GM23338 (cell line): ENCODE measurements at regions not wholly inside any gene's neighbourhood (a gene's known extent, or its start where the extent isn't known, plus 50 kb on each side); places are given as distances from the start of the nearest gene placed in this dataset.

Source experiments
- ATAC-seq: fragments of 200-7000 bp; cut with Tn5 transposase; 3 replicates; pipeline ENCODE4 v1.9.1; 2020
- DNase-seq: peaks from one replicate; pipeline ENCODE4 v3.0.0-alpha.2; 2015; ENCODE audit warnings: low spot score
- H2AFZ ChIP-seq: fragments of 200-600 bp; sonication (generic); 2 replicates; pipeline ENCODE4 v1.8.0; 2016; ENCODE audit warnings: antibody characterized with exemption, mild to moderate bottlenecking, moderate library complexity
- H3F3A ChIP-seq: fragments of 200-600 bp; sonication (generic); replicated peaks from 2 replicates; pipeline ENCODE4 v1.8.0; 2017; ENCODE audit warnings: antibody characterized with exemption, mixed run types, low read depth
- H3K27ac ChIP-seq: fragments of 200-600 bp; sonication (generic); 2 replicates; pipeline ENCODE4 v1.6.1; 2016; ENCODE audit warnings: low read depth
- H3K27me3 ChIP-seq: fragments of 200-600 bp; sonication (generic); 2 replicates; pipeline ENCODE4 v1.8.0; 2016; ENCODE audit warnings: mild to moderate bottlenecking, mixed run types, moderate library complexity; ENCODE audit not compliant: insufficient read depth
- H3K36me3 ChIP-seq: fragments of 200-600 bp; sonication (generic); 2 replicates; pipeline ENCODE4 v1.8.0; 2016; ENCODE audit warnings: mild to moderate bottlenecking; ENCODE audit not compliant: insufficient read depth
- H3K4me1 ChIP-seq: fragments of 200-600 bp; sonication (generic); 2 replicates; pipeline ENCODE4 v1.8.0; 2016; ENCODE audit warnings: mild to moderate bottlenecking, moderate library complexity; ENCODE audit not compliant: insufficient read depth
- H3K4me2 ChIP-seq: fragments of 200-600 bp; sonication (generic); 2 replicates; pipeline ENCODE4 v1.7.1; 2017; ENCODE audit warnings: mixed run types
- H3K4me3 ChIP-seq: fragments of 200-600 bp; sonication (generic); 2 replicates; pipeline ENCODE4 v1.6.1; 2016; ENCODE audit warnings: mixed run types
- H3K79me2 ChIP-seq: fragments of 200-600 bp; sonication (generic); replicated peaks from 2 replicates; pipeline ENCODE4 v1.8.0; 2017; ENCODE audit warnings: mild to moderate bottlenecking; ENCODE audit not compliant: insufficient read depth
- H3K9me2 ChIP-seq: fragments of 200-600 bp; sonication (generic); 2 replicates; pipeline ENCODE4 v1.8.0; 2017; ENCODE audit not compliant: insufficient read depth
- H4K20me1 ChIP-seq: fragments of 200-600 bp; sonication (generic); replicated peaks from 2 replicates; pipeline ENCODE4 v1.8.0; 2017; ENCODE audit warnings: mild to moderate bottlenecking; ENCODE audit not compliant: insufficient read depth
- H3K27ac Mint-ChIP-seq: 2 replicates; pipeline ENCODE4 v1.8.0; 2020; ENCODE audit warnings: inconsistent platforms, mild to moderate bottlenecking, moderate library complexity, mixed read lengths
- H3K27me3 Mint-ChIP-seq: 3 replicates; pipeline ENCODE4 v1.8.0; 2022; ENCODE audit warnings: low read depth, mild to moderate bottlenecking, moderate library complexity, mixed read lengths, inconsistent platforms; ENCODE audit not compliant: insufficient read depth, poor library complexity
- H3K36me3 Mint-ChIP-seq: 3 replicates; pipeline ENCODE4 v1.8.0; 2021; ENCODE audit warnings: low read depth, mild to moderate bottlenecking, inconsistent platforms, moderate library complexity, mixed read lengths
- H3K4me1 Mint-ChIP-seq: 3 replicates; pipeline ENCODE4 v1.8.0; 2020; ENCODE audit warnings: mild to moderate bottlenecking, inconsistent platforms, mixed read lengths
- H3K4me3 Mint-ChIP-seq: 3 replicates; pipeline ENCODE4 v1.8.0; 2021; ENCODE audit warnings: moderate library complexity, mild to moderate bottlenecking, inconsistent platforms, mixed read lengths
- H3K9me3 Mint-ChIP-seq: 3 replicates; pipeline ENCODE4 v1.8.0; 2020; ENCODE audit warnings: moderate library complexity, mild to moderate bottlenecking, inconsistent platforms, mixed read lengths
- CREB1 ChIP-seq: fragments of 250-450 bp; sonication (Bioruptor Pico); IDR thresholded peaks from 2 replicates; pipeline ENCODE4 v1.5.0; 2020; ENCODE audit warnings: low read depth, mild to moderate bottlenecking, moderate library complexity
- EZH2phosphoT487 ChIP-seq: fragments of 200-600 bp; sonication (generic); IDR thresholded peaks from one replicate; pipeline ENCODE4 v1.8.1; 2018; ENCODE audit warnings: antibody characterized with exemption; ENCODE audit not compliant: unreplicated experiment
- JUNB ChIP-seq: IDR thresholded peaks from one replicate; pipeline ENCODE4 v1.6.1; 2016; ENCODE audit warnings: antibody characterized with exemption; ENCODE audit not compliant: unreplicated experiment
- NANOG ChIP-seq: IDR thresholded peaks from 2 replicates; pipeline ENCODE4 v1.6.1; 2016; ENCODE audit warnings: antibody characterized with exemption, borderline replicate concordance
- POLR2AphosphoS5 ChIP-seq: IDR thresholded peaks from 2 replicates; pipeline ENCODE4 v1.6.1; 2016; ENCODE audit warnings: antibody characterized with exemption, low read depth
- REST ChIP-seq: IDR thresholded peaks from one replicate; pipeline ENCODE4 v1.6.1; 2018; ENCODE audit warnings: antibody characterized with exemption; ENCODE audit not compliant: unreplicated experiment
- STAT1 ChIP-seq: IDR thresholded peaks from one replicate; pipeline ENCODE4 v1.6.1; 2016; ENCODE audit warnings: antibody characterized with exemption; ENCODE audit not compliant: unreplicated experiment
- TF ChIP-seq, protein P1 (sequence below): IDR thresholded peaks from 2 replicates; pipeline ENCODE4 v1.6.1; 2016; ENCODE audit warnings: antibody characterized with exemption
- TF ChIP-seq, protein P2 (sequence below), 2 experiments: fragments of 200-600 bp in 1 of 2; sonication (generic) in 1 of 2; conservative IDR thresholded peaks; 2 replicates each; pipeline versions ENCODE4 v1.5.1 to v1.6.1; 2016 to 2017; ENCODE audit warnings: antibody characterized with exemption in 2 of 2, low read depth in 2 of 2, mild to moderate bottlenecking in 2 of 2, moderate library complexity in 1 of 2

GRCh38 chr1:29889776-29890175 lies 653.5 kb downstream of the PTPRU start (continued):
- TF ChIP-seq, protein P1, sequence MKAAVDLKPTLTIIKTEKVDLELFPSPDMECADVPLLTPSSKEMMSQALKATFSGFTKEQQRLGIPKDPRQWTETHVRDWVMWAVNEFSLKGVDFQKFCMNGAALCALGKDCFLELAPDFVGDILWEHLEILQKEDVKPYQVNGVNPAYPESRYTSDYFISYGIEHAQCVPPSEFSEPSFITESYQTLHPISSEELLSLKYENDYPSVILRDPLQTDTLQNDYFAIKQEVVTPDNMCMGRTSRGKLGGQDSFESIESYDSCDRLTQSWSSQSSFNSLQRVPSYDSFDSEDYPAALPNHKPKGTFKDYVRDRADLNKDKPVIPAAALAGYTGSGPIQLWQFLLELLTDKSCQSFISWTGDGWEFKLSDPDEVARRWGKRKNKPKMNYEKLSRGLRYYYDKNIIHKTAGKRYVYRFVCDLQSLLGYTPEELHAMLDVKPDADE: no peak
- TF ChIP-seq POLR2AphosphoS5 (no peak), CREB1 (CRISPR knock-in tag) (no peak), EZH2phosphoT487 (no peak)

DNA sequence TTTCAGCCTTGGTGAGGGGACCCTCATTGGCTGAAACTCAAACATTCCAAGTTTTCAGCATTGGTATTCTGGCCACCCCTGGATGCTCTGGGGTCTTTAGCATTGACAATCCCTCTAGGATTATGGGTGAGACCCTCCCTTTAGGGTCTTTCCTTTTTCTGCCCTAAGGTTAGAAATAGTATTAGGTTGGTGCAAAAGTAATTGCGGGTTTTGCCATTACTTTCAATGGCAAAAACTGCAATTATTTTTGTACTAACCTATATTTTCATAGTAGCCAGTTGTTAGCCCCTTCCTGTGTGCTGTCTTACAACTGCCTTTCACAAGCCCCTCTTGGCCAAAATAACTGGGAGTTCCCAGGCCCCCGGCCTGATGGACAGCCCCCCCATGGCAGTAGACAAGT lies 648.4 kb downstream of the PTPRU start:
- Mint-ChIP-seq H3K27me3 (peaks cover 7% of the 10 kb centered on the region), H3K4me3 (no peak overlapping the region), H3K4me1 (no peaks in the 10 kb centered on the region), H3K36me3 (no peaks in the 10 kb centered on the region), H3K9me3 (no peaks in the 10 kb centered on the region), H3K27ac (no peak overlapping the region)
- H3F3A ChIP-seq: no peaks in the 10 kb centered on the region
- no peak overlapping the region for H2AFZ ChIP-seq
- H3K36me3 ChIP-seq: no peaks in the 10 kb centered on the region
- H3K4me1 ChIP-seq: no peaks in the 10 kb centered on the region
- no peaks in the 10 kb centered on the region for H4K20me1 ChIP-seq
- TF ChIP-seq, protein P2, sequence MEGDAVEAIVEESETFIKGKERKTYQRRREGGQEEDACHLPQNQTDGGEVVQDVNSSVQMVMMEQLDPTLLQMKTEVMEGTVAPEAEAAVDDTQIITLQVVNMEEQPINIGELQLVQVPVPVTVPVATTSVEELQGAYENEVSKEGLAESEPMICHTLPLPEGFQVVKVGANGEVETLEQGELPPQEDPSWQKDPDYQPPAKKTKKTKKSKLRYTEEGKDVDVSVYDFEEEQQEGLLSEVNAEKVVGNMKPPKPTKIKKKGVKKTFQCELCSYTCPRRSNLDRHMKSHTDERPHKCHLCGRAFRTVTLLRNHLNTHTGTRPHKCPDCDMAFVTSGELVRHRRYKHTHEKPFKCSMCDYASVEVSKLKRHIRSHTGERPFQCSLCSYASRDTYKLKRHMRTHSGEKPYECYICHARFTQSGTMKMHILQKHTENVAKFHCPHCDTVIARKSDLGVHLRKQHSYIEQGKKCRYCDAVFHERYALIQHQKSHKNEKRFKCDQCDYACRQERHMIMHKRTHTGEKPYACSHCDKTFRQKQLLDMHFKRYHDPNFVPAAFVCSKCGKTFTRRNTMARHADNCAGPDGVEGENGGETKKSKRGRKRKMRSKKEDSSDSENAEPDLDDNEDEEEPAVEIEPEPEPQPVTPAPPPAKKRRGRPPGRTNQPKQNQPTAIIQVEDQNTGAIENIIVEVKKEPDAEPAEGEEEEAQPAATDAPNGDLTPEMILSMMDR (conservative IDR thresholded peaks at IDR 0.05; ENCODE audit: low read depth in 2 of 2): no peak
- TF ChIP-seq NANOG: no peak
- no peak for TF ChIP-seq REST
- TF ChIP-seq JUNB: no peak
- no peak for TF ChIP-seq STAT1
- no peaks in the 10 kb centered on the region for H3K79me2 ChIP-seq
- H3K27me3 ChIP-seq: no peaks in the 10 kb centered on the region
- H3K27ac ChIP-seq: no peak overlapping the region
- DNase-seq (no peak), ATAC-seq (no peak)
- H3K9me2 ChIP-seq: no peaks in the 10 kb centered on the region
- H3K4me2 ChIP-seq: no peak overlapping the region
- H3K4me3 ChIP-seq: no peak overlapping the region
